Endothelial cell of umbilical vein (primary cell): ENCODE measurements at regions not wholly inside any gene's neighbourhood (a gene's known extent, or its start where the extent isn't known, plus 50 kb on each side); places are given as distances from the start of the nearest gene placed in this dataset.

ENCODE experiments used
- BruUV-seq: library from RNA; stranded (reverse); fragments of 400-500 nt; replicated peaks from 2 replicates; lab custom pipeline; 2021; lab: Mats Ljungman, UMichigan
- CTCF ChIA-PET: fragments of 300-600, 350-600 bp; sonication (Branson Sonifier 250); formaldehyde crosslinking; loops from one replicate; lab custom pipeline; 2021; ENCODE audit warnings: antibody characterized with exemption, inconsistent platforms; lab: Charles Lee
- POLR2A ChIA-PET: fragments of 300-600, 350-600 bp; sonication (Branson Sonifier 250); formaldehyde crosslinking; loops from one replicate; lab custom pipeline; 2021; ENCODE audit warnings: antibody characterized with exemption, inconsistent platforms; lab: Charles Lee
- DNase-seq: peaks from one replicate; pipeline ENCODE4 v3.0.0-alpha.2; 2011; ENCODE audit warnings: low read depth, low spot score
- FAIRE-seq: peaks from 2 replicates; lab custom pipeline; 2011; peaks lifted over from hg19 to GRCh38; lab: Jason Lieb, UNC
- H2AFZ ChIP-seq: 2 replicates; pipeline ENCODE4 v1.6.0; 2012; ENCODE audit warnings: low read depth, low read length, control low read depth, inconsistent platforms
- H3K27ac ChIP-seq: 2 replicates; pipeline ENCODE4 v1.5.1; 2011; ENCODE audit warnings: low read depth, mild to moderate bottlenecking, control low read depth, low read length, moderate library complexity; ENCODE audit not compliant: insufficient read depth
- H3K27me3 ChIP-seq, 2 experiments: 2 replicates each; pipeline versions ENCODE4 v1.6.0 to v1.6.1; 2011; ENCODE audit warnings: low read length in 2 of 2, mixed read lengths in 1 of 2; ENCODE audit not compliant: control insufficient read depth in 2 of 2, insufficient read depth in 2 of 2
- H3K36me3 ChIP-seq, 2 experiments: 2 replicates in 1 of 2; 3 replicates in 1 of 2; pipeline ENCODE4 v1.5.1; 2011; ENCODE audit warnings: low read length in 2 of 2, mild to moderate bottlenecking in 1 of 2, moderate library complexity in 1 of 2; ENCODE audit not compliant: control insufficient read depth in 2 of 2, insufficient read depth in 2 of 2; ENCODE audit errors: extremely low read depth in 1 of 2
- H3K4me1 ChIP-seq: 3 replicates; pipeline ENCODE4 v1.5.1; 2011; ENCODE audit warnings: mild to moderate bottlenecking, low read length; ENCODE audit not compliant: control insufficient read depth, insufficient read depth; ENCODE audit errors: extremely low read depth
- H3K4me2 ChIP-seq: 2 replicates; pipeline ENCODE4 v1.6.1; 2011; ENCODE audit warnings: low read length, control low read depth, mixed read lengths; ENCODE audit not compliant: insufficient read depth
- H3K4me3 ChIP-seq, 3 experiments: fragments of 200-600 bp in 1 of 3; sonication (generic), shearing (Covaris generic) in 1 of 3; replicated peaks in 1 of 3; 2 replicates each; pipeline ENCODE4 v1.5.1; 2011 to 2016; ENCODE audit warnings: control low read depth in 3 of 3, low read length in 3 of 3, mild to moderate bottlenecking in 2 of 3, inconsistent platforms in 1 of 3, low read depth in 1 of 3, moderate library complexity in 1 of 3; ENCODE audit not compliant: insufficient read depth in 1 of 3
- H3K79me2 ChIP-seq: 2 replicates; pipeline ENCODE4 v1.6.0; 2012; ENCODE audit warnings: low read length, inconsistent platforms; ENCODE audit not compliant: control insufficient read depth, insufficient read depth
- H3K9ac ChIP-seq: replicated peaks from 2 replicates; pipeline ENCODE3; 2011; ENCODE audit warnings: low read length, control low read depth; ENCODE audit not compliant: insufficient read depth; ENCODE audit errors: extremely low read depth
- H3K9me1 ChIP-seq: replicated peaks from 3 replicates; pipeline ENCODE4 v1.6.0; 2011; ENCODE audit warnings: mild to moderate bottlenecking, low read length; ENCODE audit not compliant: control insufficient read depth, insufficient read depth; ENCODE audit errors: extremely low read depth
- H3K9me3 ChIP-seq: replicated peaks from 2 replicates; pipeline ENCODE4 v1.5.1; 2012; ENCODE audit warnings: low read length, inconsistent platforms; ENCODE audit not compliant: control insufficient read depth, insufficient read depth
- H4K20me1 ChIP-seq: replicated peaks from 2 replicates; pipeline ENCODE3; 2011; ENCODE audit warnings: mild to moderate bottlenecking, low read length; ENCODE audit not compliant: control insufficient read depth, insufficient read depth; ENCODE audit errors: extremely low read depth
- CTCF ChIP-seq, 2 donors: IDR thresholded peaks; 1 replicate in 1 of 2; 2 replicates in 1 of 2; pipeline ENCODE4 v1.5.1; 2011; ENCODE audit warnings: low read length in 2 of 2, mild to moderate bottlenecking in 2 of 2, moderate library complexity in 2 of 2, control low read depth in 1 of 2, inconsistent platforms in 1 of 2, low read depth in 1 of 2; ENCODE audit not compliant: insufficient read depth in 1 of 2; ENCODE audit errors: extremely low read depth in 1 of 2
- EZH2 ChIP-seq: IDR thresholded peaks from 2 replicates; pipeline ENCODE4 v1.6.1; 2012; ENCODE audit warnings: borderline replicate concordance, low read depth, mild to moderate bottlenecking, moderate library complexity, low read length, inconsistent platforms; ENCODE audit not compliant: severe bottlenecking
- FOS ChIP-seq: IDR thresholded peaks from 2 replicates; pipeline ENCODE4 v1.6.1; 2011; ENCODE audit warnings: mild to moderate bottlenecking, low read length, moderate library complexity, borderline replicate concordance; ENCODE audit not compliant: insufficient read depth
- GATA2 ChIP-seq: IDR thresholded peaks from 2 replicates; pipeline ENCODE4 v1.7.0; 2011; ENCODE audit warnings: low read depth, mild to moderate bottlenecking, moderate library complexity, mixed read lengths, low read length; ENCODE audit not compliant: insufficient read length, insufficient read depth
- JUN ChIP-seq: IDR thresholded peaks from 2 replicates; pipeline ENCODE4 v1.6.1; 2011; ENCODE audit warnings: borderline replicate concordance, low read depth; ENCODE audit not compliant: insufficient read length, insufficient read depth
- MYC ChIP-seq: IDR thresholded peaks from one replicate; pipeline ENCODE4 v1.6.1; 2011; ENCODE audit warnings: mild to moderate bottlenecking, low read depth, low read length
- POLR2A ChIP-seq: IDR thresholded peaks from 2 replicates; pipeline ENCODE4 v1.6.1; 2012; ENCODE audit warnings: low read depth, mild to moderate bottlenecking, control low read depth, low read length
- POLR2AphosphoS5 ChIP-seq: IDR thresholded peaks from 2 replicates; pipeline ENCODE4 v1.6.1; 2012; ENCODE audit warnings: low read depth, mild to moderate bottlenecking, control low read depth, low read length, moderate library complexity; ENCODE audit not compliant: insufficient read depth
- dilution Hi-C: fragments of 300-500 bp; cut with MboI; formaldehyde crosslinking; loops from one replicate; pipeline ENCODE4 v1.15.0; 2019; ENCODE audit warnings: low sequenced_read_pairs; ENCODE audit not compliant: extremely low pct_ligation_motif_present
- intact Hi-C: fragments of 100-400 bp; cut with micrococcal nuclease; formaldehyde crosslinking; loops from one replicate; pipeline ENCODE4 v1.10.0; 2022
- TF ChIP-seq, protein P1 (sequence below): IDR thresholded peaks from 2 replicates; pipeline ENCODE4 v1.6.1; 2011; ENCODE audit not compliant: insufficient read depth, insufficient read length

DNA sequence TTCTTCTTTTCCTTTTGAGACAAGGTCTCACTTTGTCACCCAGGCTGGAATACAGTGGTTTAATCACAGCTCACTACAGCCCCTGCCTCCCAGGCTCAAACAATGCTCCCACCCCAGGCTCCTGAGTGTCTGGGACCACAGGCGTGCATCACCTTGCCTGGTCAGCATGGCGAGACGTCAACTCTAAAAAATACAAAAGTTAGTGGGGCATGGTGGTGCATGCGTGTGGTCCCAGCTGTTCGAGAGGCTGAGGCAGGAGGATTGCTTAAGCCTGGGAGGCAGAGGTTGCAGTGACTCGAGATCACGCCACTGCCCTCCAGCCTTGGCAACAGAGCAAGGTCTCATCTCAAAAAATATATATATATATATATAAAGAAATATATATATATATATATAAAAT, 242.4 kb downstream of the SHOX start:
- peaks cover 4% of the 10 kb centered on the region for H3K9me3 ChIP-seq
- intact Hi-C loops: no loop called here
- no peak overlapping the region for H2AFZ ChIP-seq
- no peaks in the 10 kb centered on the region for H3K36me3 ChIP-seq
- no peaks in the 10 kb centered on the region for H3K79me2 ChIP-seq
- FAIRE-seq (no peak), DNase-seq (no peak)
- H3K9ac ChIP-seq: no peak overlapping the region
- ChIA-PET CTCF (no interaction called here), POLR2A (no interaction called here)
- BruUV-seq: no TSS peak
- H3K9me1 ChIP-seq: no peaks in the 10 kb centered on the region
- dilution Hi-C loops: no loop called here
- no peaks in the 10 kb centered on the region for H3K27me3 ChIP-seq
- H3K4me2 ChIP-seq: no peak overlapping the region
- no peaks in the 10 kb centered on the region for H3K4me1 ChIP-seq
- no peak overlapping the region for H3K4me3 ChIP-seq
- TF ChIP-seq JUN (no peak), FOS (no peak), POLR2AphosphoS5 (no peak), POLR2A (no peak), CTCF (IDR thresholded peaks at IDR 0.05; ENCODE audit: extremely low read depth in 1 of 2, insufficient read depth in 1 of 2, low read depth in 1 of 2, low read length in 2 of 2) (no peak), EZH2 (no peak), GATA2 (no peak), MYC (no peak)
- TF ChIP-seq, protein P1, sequence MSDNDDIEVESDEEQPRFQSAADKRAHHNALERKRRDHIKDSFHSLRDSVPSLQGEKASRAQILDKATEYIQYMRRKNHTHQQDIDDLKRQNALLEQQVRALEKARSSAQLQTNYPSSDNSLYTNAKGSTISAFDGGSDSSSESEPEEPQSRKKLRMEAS: no peak
- H3K27ac ChIP-seq: no peak overlapping the region
- no peaks in the 10 kb centered on the region for H4K20me1 ChIP-seq
